ENCODE measurements at regions not wholly inside any gene's neighbourhood (a gene's known extent, or its start where the extent isn't known, plus 50 kb on each side); places are given as distances from the start of the nearest gene placed in this dataset.

GRCh38 chr2:228509021-228509420 is 327.5 kb upstream of the SPHKAP start:
- no peaks in the 10 kb centered on the region for H4K20me1 ChIP-seq (replicated peaks; ENCODE audit: control insufficient read depth, extremely low read depth, insufficient read depth, low read length)
- FAIRE-seq (no peak), DNase-seq (ENCODE audit: low read depth, low spot score) (no peak)
- TF ChIP-seq POLR2AphosphoS5 (IDR thresholded peaks at IDR 0.05; ENCODE audit: insufficient read depth, low read depth, low read length) (no peak), MYC (IDR thresholded peaks at IDR 0.05; ENCODE audit: low read depth, low read length) (no peak), FOS (IDR thresholded peaks at IDR 0.05; ENCODE audit: borderline replicate concordance, insufficient read depth, low read length) (no peak), CTCF (IDR thresholded peaks at IDR 0.05; ENCODE audit: extremely low read depth in 1 of 2, insufficient read depth in 1 of 2, low read depth in 1 of 2, low read length in 2 of 2) (no peak), MAX (IDR thresholded peaks at IDR 0.05; ENCODE audit: insufficient read depth, insufficient read length) (no peak), JUN (IDR thresholded peaks at IDR 0.05; ENCODE audit: borderline replicate concordance, insufficient read depth, insufficient read length, low read depth) (no peak), EZH2 (IDR thresholded peaks at IDR 0.05; ENCODE audit: borderline replicate concordance, low read depth, low read length, severe bottlenecking) (no peak), GATA2 (IDR thresholded peaks at IDR 0.05; ENCODE audit: insufficient read depth, insufficient read length, low read depth, low read length) (no peak), POLR2A (IDR thresholded peaks at IDR 0.05; ENCODE audit: low read depth, low read length) (no peak)
- H3K27me3 ChIP-seq (ENCODE audit: control insufficient read depth in 2 of 2, insufficient read depth in 2 of 2, low read length in 2 of 2): no peaks in the 10 kb centered on the region
- no peaks in the 10 kb centered on the region for H3K36me3 ChIP-seq (ENCODE audit: control insufficient read depth in 2 of 2, extremely low read depth in 1 of 2, insufficient read depth in 2 of 2, low read length in 2 of 2)
- intact Hi-C loops (cut with micrococcal nuclease): no loop called here
- no peak overlapping the region for H3K4me3 ChIP-seq (replicated peaks in 1 of 3; ENCODE audit: insufficient read depth in 1 of 3, low read depth in 1 of 3, low read length in 3 of 3)
- no peak overlapping the region for H3K9ac ChIP-seq (replicated peaks; ENCODE audit: extremely low read depth, insufficient read depth, low read length)
- no peaks in the 10 kb centered on the region for H3K4me1 ChIP-seq (ENCODE audit: control insufficient read depth, extremely low read depth, insufficient read depth, low read length)
- ChIA-PET POLR2A (no interaction called here), CTCF (interaction anchor here (0.6 kb wide), 1 partner anchor 12 kb away, joined by 3 read pairs; no protein-coding TSS in a partner anchor)
- H3K9me1 ChIP-seq (replicated peaks; ENCODE audit: control insufficient read depth, extremely low read depth, insufficient read depth, low read length): no peaks in the 10 kb centered on the region
- H2AFZ ChIP-seq (ENCODE audit: low read depth, low read length): no peak overlapping the region
- no peak overlapping the region for H3K4me2 ChIP-seq (ENCODE audit: insufficient read depth, low read length)
- dilution Hi-C loops (cut with MboI; ENCODE audit: extremely low pct_ligation_motif_present, low sequenced_read_pairs): no loop called here
- BruUV-seq (replicated peaks): no TSS peak
- no peaks in the 10 kb centered on the region for H3K79me2 ChIP-seq (ENCODE audit: control insufficient read depth, insufficient read depth, low read length)
- H3K27ac ChIP-seq (ENCODE audit: insufficient read depth, low read depth, low read length): no peak overlapping the region
- H3K9me3 ChIP-seq (replicated peaks; ENCODE audit: control insufficient read depth, insufficient read depth, low read length): no peaks in the 10 kb centered on the region

Measured in endothelial cell of umbilical vein (primary cell).